ENCODE measurements at regions not wholly inside any gene's neighbourhood (a gene's known extent, or its start where the extent isn't known, plus 50 kb on each side); places are given as distances from the start of the nearest gene placed in this dataset.

DNA sequence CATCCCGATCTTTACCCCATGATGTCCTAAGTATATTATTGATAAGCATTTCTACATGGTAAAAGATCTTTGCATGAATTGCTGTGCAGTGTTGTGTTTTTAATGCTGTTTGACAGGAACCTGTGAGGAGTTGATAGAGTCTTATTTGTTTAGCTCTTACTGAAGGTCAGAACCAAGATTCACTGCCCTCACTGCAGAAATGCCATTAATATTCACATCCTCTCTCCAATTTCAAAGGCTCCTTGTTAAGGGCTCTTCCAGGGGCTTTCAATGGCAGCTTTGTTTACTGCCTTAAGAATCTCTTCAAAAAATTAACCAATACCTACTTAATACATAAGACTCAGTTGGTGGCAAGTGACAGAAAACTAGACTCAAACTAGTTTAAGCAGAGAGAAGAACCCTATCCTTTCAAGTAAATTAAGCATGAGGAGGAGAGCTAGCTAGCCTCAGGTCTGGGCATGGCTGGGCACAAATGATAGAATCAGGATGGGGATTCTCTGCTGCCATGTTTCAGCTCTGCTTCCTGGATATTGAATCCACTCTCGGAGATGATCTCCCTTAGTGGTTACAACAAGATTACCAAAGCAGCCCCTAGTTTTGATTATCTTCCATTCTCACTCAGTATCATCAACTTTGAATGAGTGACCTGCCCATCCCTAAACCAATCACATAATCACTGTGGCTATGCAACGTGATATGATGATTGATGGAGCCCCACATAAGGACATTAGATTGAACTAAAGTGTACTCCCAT lies 311.8 kb downstream of the CDH11 start:
- TF ChIP-seq REST (IDR thresholded peaks at IDR 0.05; ENCODE audit: insufficient read depth in 1 of 2, low read depth in 2 of 2, low read length in 2 of 2) (no peak), POLR2AphosphoS5 (IDR thresholded peaks at IDR 0.05; ENCODE audit: low read depth, low read length) (no peak), TAF1 (IDR thresholded peaks at IDR 0.05; ENCODE audit: borderline replicate concordance, insufficient read depth, low read length) (no peak), FOXP2 (optimal IDR thresholded peaks at IDR 0.05; ENCODE audit: borderline replicate concordance, extremely low read depth, extremely low read length, insufficient read depth) (no peak), SIN3A (IDR thresholded peaks at IDR 0.05; ENCODE audit: borderline replicate concordance, insufficient read depth, low read length) (no peak)

Data from PFSK-1 (cell line).